Psoas muscle (tissue), 7 donors: ENCODE measurements at regions not wholly inside any gene's neighbourhood (a gene's known extent, or its start where the extent isn't known, plus 50 kb on each side); places are given as distances from the start of the nearest gene placed in this dataset.

ENCODE experiments used
- ATAC-seq, 4 donors: fragments of 200-7000 bp; cut with Tn5 transposase; one replicate each; pipeline ENCODE4 v1.9.1; 2020; ENCODE audit warnings: moderate library complexity in 3 of 4, mild to moderate bottlenecking in 2 of 4
- DNase-seq, 2 donors: peaks; one replicate each; pipeline ENCODE4 v3.0.0-alpha.2; 2020
- H3K27ac ChIP-seq: fragments of 200-600 bp; one replicate; pipeline ENCODE4 v1.8.0; 2022
- H3K27me3 ChIP-seq, 3 donors: fragments of 200-600 bp in 1 of 3; one replicate each; pipeline versions ENCODE4 v1.6.1 to v1.8.0; 2013 to 2022; ENCODE audit warnings: low read length in 2 of 3, mild to moderate bottlenecking in 2 of 3, moderate library complexity in 1 of 3; ENCODE audit not compliant: insufficient read depth in 3 of 3
- H3K36me3 ChIP-seq, 2 donors: fragments of 200-600 bp in 1 of 2; one replicate each; pipeline versions ENCODE4 v1.6.1 to v1.8.0; 2013 to 2022; ENCODE audit warnings: low read depth in 1 of 2, mild to moderate bottlenecking in 1 of 2, moderate library complexity in 1 of 2; ENCODE audit not compliant: insufficient read depth in 1 of 2
- H3K4me1 ChIP-seq: fragments of 200-600 bp; one replicate; pipeline ENCODE4 v1.8.0; 2022
- H3K4me3 ChIP-seq: fragments of 200-600 bp; one replicate; pipeline ENCODE4 v1.8.0; 2022; ENCODE audit warnings: mild to moderate bottlenecking
- H3K9me3 ChIP-seq: fragments of 200-600 bp; one replicate; pipeline ENCODE4 v1.8.0; 2022
- CTCF ChIP-seq: fragments of 200-600 bp; IDR thresholded peaks from one replicate; pipeline ENCODE4 v1.8.0; 2022; ENCODE audit warnings: antibody characterized with exemption
- WGBS, 3 donors: extraction: QIAGEN DNeasy Blood & Tissue Kit; methylation state at CpG; one replicate each; pipeline versions ENCODE4 v1.1.6 to v1.1.7; 2013; 5-methylcytosine and 5-hydroxymethylcytosine counted together
- intact Hi-C, 2 donors: fragments of 100-400 bp; cut with DNase I; formaldehyde crosslinking; loops; one replicate each; pipeline versions ENCODE4 v1.11.0 to v1.14.2; 2022
- donor health status: healthy with polysubstance abuse.
- donor health status: DM: no; HTN: no; CAD: no; lungs with moderate emphysema.
- donor health status: Bipolar disorder and iron deficiency.
- donor health status: healthy.
- donor health status: DM: yes; HTN: yes; CAD: no.
- donor health status: DM: no; HTN: no; CAD: no.
- donor health status: DM: yes; HTN: yes; CAD: no.

DNA sequence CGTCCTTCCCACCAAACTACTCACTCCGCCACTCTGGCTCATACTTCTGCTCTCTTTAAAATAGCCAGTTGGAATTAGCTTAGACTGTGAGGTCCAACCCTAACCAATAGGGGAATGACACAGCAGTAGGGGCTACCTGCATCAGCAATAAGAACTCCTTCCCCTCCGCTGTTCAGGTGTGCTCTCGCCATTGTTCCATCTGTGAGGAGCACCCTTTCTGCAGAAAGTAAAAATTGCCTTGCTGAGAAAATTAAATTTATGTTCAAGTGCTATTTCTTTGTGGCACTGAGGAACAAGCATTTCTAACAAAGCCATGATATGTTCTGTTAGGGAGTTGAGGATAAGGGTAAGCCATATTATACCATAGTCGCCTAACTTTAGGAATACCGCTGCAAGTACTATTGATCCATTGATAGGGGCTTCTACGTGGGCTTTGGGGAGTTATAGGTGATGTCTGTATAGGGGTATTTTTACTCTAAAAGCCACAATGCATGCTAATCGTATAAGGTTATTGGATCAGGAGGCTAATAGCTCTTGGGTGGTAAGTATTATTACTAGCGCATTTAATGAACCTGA, 1269.5 kb downstream of the TYW1 start:
- Histone ChIP-seq H3K4me1 (no peaks in the 10 kb centered on the region), H3K4me3 (no peak overlapping the region), H3K36me3 (no peaks in the 10 kb centered on the region), H3K27me3 (no peaks in the 10 kb centered on the region), H3K9me3 (peaks cover 23% of the 10 kb centered on the region), H3K27ac (no peak overlapping the region)
- TF ChIP-seq CTCF = no peak
- ATAC-seq = no peak
- intact Hi-C loops = no loop called here
- no peak for DNase-seq
- 88 to 93% (median 92%) methylated on average over 9 of the region's 9 CpGs for WGBS, 3 donors

DNA sequence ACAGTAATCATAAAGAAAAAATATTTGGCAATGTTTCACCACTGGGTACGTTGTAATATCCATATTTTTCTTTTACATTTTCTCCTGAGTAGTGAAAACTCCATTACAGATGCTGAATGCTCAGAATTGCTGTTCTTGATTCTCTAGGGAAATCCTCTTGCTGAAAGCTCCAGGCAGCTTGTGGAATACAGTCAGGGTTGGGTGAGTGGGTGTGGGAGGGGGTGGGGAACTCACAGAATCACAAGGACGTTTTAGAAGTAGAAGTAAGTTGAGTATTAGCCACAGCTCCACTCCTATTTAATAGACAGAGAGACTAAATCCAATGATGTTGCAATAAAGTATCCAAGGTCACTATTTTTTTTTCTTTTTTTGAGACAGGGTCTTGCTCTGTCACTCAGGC, 1270.9 kb downstream of the TYW1 start:
- Histone ChIP-seq H3K9me3 (peaks cover 23% of the 10 kb centered on the region), H3K27me3 (no peaks in the 10 kb centered on the region), H3K36me3 (no peaks in the 10 kb centered on the region), H3K4me3 (no peak overlapping the region), H3K4me1 (no peaks in the 10 kb centered on the region), H3K27ac (no peak overlapping the region)
- no peak for TF ChIP-seq CTCF
- ATAC-seq = no peak
- DNase-seq = no peak
- intact Hi-C loops = no loop called here
- 38 to 52% (median 43%) methylated on average over 2 of the region's 2 CpGs for WGBS, 3 donors

- Histone ChIP-seq H3K27me3 (no peaks in the 10 kb centered on the region), H3K36me3 (no peaks in the 10 kb centered on the region), H3K4me1 (no peaks in the 10 kb centered on the region), H3K9me3 (peaks cover 23% of the 10 kb centered on the region), H3K4me3 (no peak overlapping the region), H3K27ac (no peak overlapping the region)
- intact Hi-C loops = no loop called here
- no peak for ATAC-seq
- no peak for TF ChIP-seq CTCF
- 36 to 62% (median 44%) methylated on average over 1 of the region's 1 CpG for WGBS, 3 donors
- DNase-seq = no peak
Measured at GRCh38 chr7:68269405-68269804, 1272.8 kb downstream of the TYW1 start.

GRCh38 chr7:68272507-68272906, 1275.9 kb downstream of the TYW1 start:
- DNase-seq = no peak
- no peak overlapping the region for H3K4me3 ChIP-seq
- no peaks in the 10 kb centered on the region for H3K9me3 ChIP-seq
- H3K36me3 ChIP-seq = no peaks in the 10 kb centered on the region
- H3K27ac ChIP-seq = no peak overlapping the region
- intact Hi-C loops = no loop called here
- H3K4me1 ChIP-seq = no peaks in the 10 kb centered on the region
- 88 to 91% (median 89%) methylated on average over 1 of the region's 1 CpG for WGBS, 3 donors
- ATAC-seq = no peak
- no peak for TF ChIP-seq CTCF
- no peaks in the 10 kb centered on the region for H3K27me3 ChIP-seq

DNA sequence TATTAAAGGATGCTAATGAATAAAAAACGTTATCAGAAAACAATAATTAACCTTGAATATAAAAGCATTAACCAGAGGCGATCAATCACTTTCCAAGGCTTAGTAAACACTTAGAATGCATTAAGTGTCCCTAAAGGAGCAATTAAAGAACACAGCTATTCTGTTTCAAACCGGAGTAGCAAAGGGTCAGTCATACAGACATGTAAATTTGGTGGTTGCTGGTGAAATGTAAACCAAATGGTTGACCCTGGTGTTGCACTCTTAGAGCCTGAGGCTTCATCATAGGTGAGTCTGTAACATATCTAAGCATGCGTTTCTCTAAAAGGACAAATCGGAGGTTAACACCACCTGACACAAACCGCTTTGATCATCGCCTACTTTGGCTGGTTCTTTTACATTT, 1280.1 kb downstream of the TYW1 start:
- no peak for DNase-seq
- no peaks in the 10 kb centered on the region for H3K4me1 ChIP-seq
- TF ChIP-seq CTCF = no peak
- 65 to 70% (median 68%) methylated on average over 7 of the region's 7 CpGs for WGBS, 3 donors
- intact Hi-C loops = no loop called here
- no peak overlapping the region for H3K4me3 ChIP-seq
- no peaks in the 10 kb centered on the region for H3K9me3 ChIP-seq
- H3K27ac ChIP-seq = no peak overlapping the region
- no peak for ATAC-seq
- H3K27me3 ChIP-seq = no peaks in the 10 kb centered on the region
- no peaks in the 10 kb centered on the region for H3K36me3 ChIP-seq
